ENCODE measurements at regions not wholly inside any gene's neighbourhood (a gene's known extent, or its start where the extent isn't known, plus 50 kb on each side); places are given as distances from the start of the nearest gene placed in this dataset.

- DNase-seq: no peak
- Histone ChIP-seq H3K27me3 (no peaks in the 10 kb centered on the region), H3K4me3 (no peak overlapping the region), H3K9me3 (replicated peaks) (no peaks in the 10 kb centered on the region), H3K4me1 (no peaks in the 10 kb centered on the region), H3K27ac (no peak overlapping the region), H3K36me3 (no peaks in the 10 kb centered on the region)
These were observed 774.8 kb upstream of the EPHA6 start for GRCh38 chr3:96039632-96040031.

GRCh38 chr3:96059301-96059700, 755.1 kb upstream of the EPHA6 start:
- DNase-seq: no peak
- H3K27me3 ChIP-seq: no peaks in the 10 kb centered on the region
- no peaks in the 10 kb centered on the region; the same call in 1 of the 2 replicates for H3K9me3 ChIP-seq (replicated peaks)
- H3K27ac ChIP-seq: no peak overlapping the region
- H3K4me3 ChIP-seq: no peak overlapping the region
- no peaks in the 10 kb centered on the region; the same call in 1 of the 2 replicates for H3K36me3 ChIP-seq
- H3K4me1 ChIP-seq: no peaks in the 10 kb centered on the region

- no peak for DNase-seq
- H3K27me3 ChIP-seq: no peaks in the 10 kb centered on the region
- H3K4me1 ChIP-seq: no peaks in the 10 kb centered on the region
- H3K9me3 ChIP-seq (replicated peaks): no peaks in the 10 kb centered on the region
- no peaks in the 10 kb centered on the region for H3K36me3 ChIP-seq
- H3K27ac ChIP-seq: no peak overlapping the region
- H3K4me3 ChIP-seq: no peak overlapping the region
These were observed 745.3 kb upstream of the EPHA6 start for GRCh38 chr3:96069065-96069464.

GRCh38 chr3:96070678-96071077, 743.7 kb upstream of the EPHA6 start:
- no peaks in the 10 kb centered on the region for H3K27me3 ChIP-seq
- no peak overlapping the region for H3K27ac ChIP-seq
- no peak overlapping the region for H3K4me3 ChIP-seq
- H3K9me3 ChIP-seq (replicated peaks): no peaks in the 10 kb centered on the region
- no peaks in the 10 kb centered on the region for H3K4me1 ChIP-seq
- no peaks in the 10 kb centered on the region for H3K36me3 ChIP-seq
- no peak for DNase-seq

GRCh38 chr3:96071097-96071496, 743.3 kb upstream of the EPHA6 start:
- no peaks in the 10 kb centered on the region for H3K36me3 ChIP-seq
- no peak overlapping the region for H3K27ac ChIP-seq
- no peak overlapping the region for H3K4me3 ChIP-seq
- no peaks in the 10 kb centered on the region for H3K27me3 ChIP-seq
- no peak for DNase-seq
- H3K9me3 ChIP-seq (replicated peaks): no peaks in the 10 kb centered on the region
- H3K4me1 ChIP-seq: no peaks in the 10 kb centered on the region

- no peaks in the 10 kb centered on the region for H3K4me1 ChIP-seq
- no peak overlapping the region for H3K27ac ChIP-seq
- no peak for DNase-seq
- no peaks in the 10 kb centered on the region for H3K9me3 ChIP-seq (replicated peaks)
- H3K36me3 ChIP-seq: no peaks in the 10 kb centered on the region
- no peaks in the 10 kb centered on the region for H3K27me3 ChIP-seq
- no peak overlapping the region for H3K4me3 ChIP-seq
These were observed 742.2 kb upstream of the EPHA6 start for GRCh38 chr3:96072226-96072625.

- H3K4me1 ChIP-seq: no peaks in the 10 kb centered on the region
- no peaks in the 10 kb centered on the region for H3K27me3 ChIP-seq
- no peaks in the 10 kb centered on the region for H3K36me3 ChIP-seq
- H3K4me3 ChIP-seq: no peak overlapping the region
- H3K9me3 ChIP-seq (replicated peaks): no peaks in the 10 kb centered on the region
- no peak for DNase-seq
- H3K27ac ChIP-seq: no peak overlapping the region
These were observed 730.8 kb upstream of the EPHA6 start for GRCh38 chr3:96083610-96084009.

- no peaks in the 10 kb centered on the region for H3K27me3 ChIP-seq
- no peak overlapping the region for H3K27ac ChIP-seq
- no peaks in the 10 kb centered on the region for H3K36me3 ChIP-seq
- H3K4me3 ChIP-seq: no peak overlapping the region
- no peaks in the 10 kb centered on the region for H3K4me1 ChIP-seq
- H3K9me3 ChIP-seq (replicated peaks): no peaks in the 10 kb centered on the region
- DNase-seq: no peak
These were observed 728.4 kb upstream of the EPHA6 start for GRCh38 chr3:96086018-96086417.

GRCh38 chr3:96101006-96101560, 713.3 kb upstream of the EPHA6 start:
- DNase-seq: peak in 1 of 2 experiments; percentile 4
- Histone ChIP-seq H3K27ac (no peak overlapping the region), H3K27me3 (no peaks in the 10 kb centered on the region), H3K9me3 (replicated peaks) (no peaks in the 10 kb centered on the region), H3K4me1 (no peaks in the 10 kb centered on the region), H3K4me3 (no peak overlapping the region), H3K36me3 (no peaks in the 10 kb centered on the region)

- DNase-seq: no peak
- Histone ChIP-seq H3K27ac (no peak overlapping the region), H3K27me3 (no peaks in the 10 kb centered on the region), H3K36me3 (no peaks in the 10 kb centered on the region), H3K4me1 (no peaks in the 10 kb centered on the region), H3K4me3 (no peak overlapping the region), H3K9me3 (replicated peaks) (no peaks in the 10 kb centered on the region)
These were observed 707.7 kb upstream of the EPHA6 start for GRCh38 chr3:96106701-96107100.

Measured in SJCRH30 (cell line).